Ishikawa (cell line): ENCODE measurements at regions not wholly inside any gene's neighbourhood (a gene's known extent, or its start where the extent isn't known, plus 50 kb on each side); places are given as distances from the start of the nearest gene placed in this dataset.

Source experiments
- CEBPB ChIP-seq: IDR thresholded peaks from 2 replicates; pipeline ENCODE4 v1.6.1; 2012
- CREB1 ChIP-seq: IDR thresholded peaks from 2 replicates; pipeline ENCODE4 v1.6.1; 2012; ENCODE audit warnings: low read depth
- EGR1 ChIP-seq: IDR thresholded peaks from 2 replicates; pipeline ENCODE4 v1.6.1; 2012
- EP300 ChIP-seq: IDR thresholded peaks from 2 replicates; pipeline ENCODE4 v1.6.1; 2012; ENCODE audit warnings: borderline replicate concordance
- FOXM1 ChIP-seq: IDR thresholded peaks from 2 replicates; pipeline ENCODE4 v1.6.1; 2012; ENCODE audit warnings: low read depth, borderline replicate concordance
- NFIC ChIP-seq: IDR thresholded peaks from 2 replicates; pipeline ENCODE4 v1.6.1; 2012
- RAD21 ChIP-seq: IDR thresholded peaks from 2 replicates; pipeline ENCODE4 v1.6.1; 2012; ENCODE audit warnings: low read depth
- TAF1 ChIP-seq: IDR thresholded peaks from 2 replicates; pipeline ENCODE4 v1.6.1; 2012; ENCODE audit warnings: low read depth, mild to moderate bottlenecking
- TCF12 ChIP-seq: IDR thresholded peaks from 2 replicates; pipeline ENCODE4 v1.6.1; 2012; ENCODE audit warnings: low read depth
- TEAD4 ChIP-seq: IDR thresholded peaks from 2 replicates; pipeline ENCODE4 v1.6.1; 2012
- YY1 ChIP-seq: IDR thresholded peaks from 2 replicates; pipeline ENCODE4 v1.6.1; 2012; ENCODE audit warnings: low read depth
- ZBTB7A ChIP-seq: IDR thresholded peaks from 2 replicates; pipeline ENCODE4 v1.6.1; 2012; ENCODE audit warnings: low read depth
- TF ChIP-seq, protein P1 (sequence below): IDR thresholded peaks from 2 replicates; pipeline ENCODE4 v1.6.1; 2012
- TF ChIP-seq, protein P2 (sequence below): IDR thresholded peaks from 2 replicates; pipeline ENCODE4 v1.6.1; 2012; ENCODE audit warnings: low read depth, mild to moderate bottlenecking
- TF ChIP-seq, protein P3 (sequence below): IDR thresholded peaks from 2 replicates; pipeline ENCODE4 v1.6.1; 2012

DNA sequence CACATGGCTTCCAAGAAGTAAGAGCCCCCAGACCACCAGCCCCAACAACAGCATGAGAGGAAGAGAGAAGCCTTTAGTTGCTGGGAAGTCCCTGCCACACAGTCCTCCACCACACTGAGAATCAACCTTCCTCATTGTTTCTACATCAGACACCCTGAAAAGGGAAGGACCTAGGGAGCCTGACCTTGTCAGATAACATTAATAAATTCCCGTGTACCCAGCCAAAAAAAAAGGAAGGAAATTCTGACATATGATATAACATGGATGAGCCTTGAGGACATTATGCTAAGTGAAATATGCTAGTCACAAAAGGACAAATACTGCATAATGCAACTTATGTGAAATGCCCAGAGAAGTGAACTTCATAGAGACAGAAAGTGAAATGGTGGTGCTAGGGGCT is 65.6 kb upstream of the ARHGAP29 start:
- TF ChIP-seq, protein P1, sequence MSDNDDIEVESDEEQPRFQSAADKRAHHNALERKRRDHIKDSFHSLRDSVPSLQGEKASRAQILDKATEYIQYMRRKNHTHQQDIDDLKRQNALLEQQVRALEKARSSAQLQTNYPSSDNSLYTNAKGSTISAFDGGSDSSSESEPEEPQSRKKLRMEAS, result no peak
- no peak for TF ChIP-seq CEBPB
- TF ChIP-seq, protein P2, sequence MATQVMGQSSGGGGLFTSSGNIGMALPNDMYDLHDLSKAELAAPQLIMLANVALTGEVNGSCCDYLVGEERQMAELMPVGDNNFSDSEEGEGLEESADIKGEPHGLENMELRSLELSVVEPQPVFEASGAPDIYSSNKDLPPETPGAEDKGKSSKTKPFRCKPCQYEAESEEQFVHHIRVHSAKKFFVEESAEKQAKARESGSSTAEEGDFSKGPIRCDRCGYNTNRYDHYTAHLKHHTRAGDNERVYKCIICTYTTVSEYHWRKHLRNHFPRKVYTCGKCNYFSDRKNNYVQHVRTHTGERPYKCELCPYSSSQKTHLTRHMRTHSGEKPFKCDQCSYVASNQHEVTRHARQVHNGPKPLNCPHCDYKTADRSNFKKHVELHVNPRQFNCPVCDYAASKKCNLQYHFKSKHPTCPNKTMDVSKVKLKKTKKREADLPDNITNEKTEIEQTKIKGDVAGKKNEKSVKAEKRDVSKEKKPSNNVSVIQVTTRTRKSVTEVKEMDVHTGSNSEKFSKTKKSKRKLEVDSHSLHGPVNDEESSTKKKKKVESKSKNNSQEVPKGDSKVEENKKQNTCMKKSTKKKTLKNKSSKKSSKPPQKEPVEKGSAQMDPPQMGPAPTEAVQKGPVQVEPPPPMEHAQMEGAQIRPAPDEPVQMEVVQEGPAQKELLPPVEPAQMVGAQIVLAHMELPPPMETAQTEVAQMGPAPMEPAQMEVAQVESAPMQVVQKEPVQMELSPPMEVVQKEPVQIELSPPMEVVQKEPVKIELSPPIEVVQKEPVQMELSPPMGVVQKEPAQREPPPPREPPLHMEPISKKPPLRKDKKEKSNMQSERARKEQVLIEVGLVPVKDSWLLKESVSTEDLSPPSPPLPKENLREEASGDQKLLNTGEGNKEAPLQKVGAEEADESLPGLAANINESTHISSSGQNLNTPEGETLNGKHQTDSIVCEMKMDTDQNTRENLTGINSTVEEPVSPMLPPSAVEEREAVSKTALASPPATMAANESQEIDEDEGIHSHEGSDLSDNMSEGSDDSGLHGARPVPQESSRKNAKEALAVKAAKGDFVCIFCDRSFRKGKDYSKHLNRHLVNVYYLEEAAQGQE, result no peak
- TF ChIP-seq ZBTB7A, result no peak
- no peak for TF ChIP-seq TAF1
- TF ChIP-seq CREB1, result no peak
- TF ChIP-seq EP300, result no peak
- TF ChIP-seq NFIC, result no peak
- TF ChIP-seq TCF12, result no peak
- TF ChIP-seq RAD21, result no peak
- TF ChIP-seq FOXM1, result no peak
- TF ChIP-seq YY1, result no peak
- TF ChIP-seq TEAD4, result no peak
- TF ChIP-seq EGR1, result no peak
- TF ChIP-seq, protein P3, sequence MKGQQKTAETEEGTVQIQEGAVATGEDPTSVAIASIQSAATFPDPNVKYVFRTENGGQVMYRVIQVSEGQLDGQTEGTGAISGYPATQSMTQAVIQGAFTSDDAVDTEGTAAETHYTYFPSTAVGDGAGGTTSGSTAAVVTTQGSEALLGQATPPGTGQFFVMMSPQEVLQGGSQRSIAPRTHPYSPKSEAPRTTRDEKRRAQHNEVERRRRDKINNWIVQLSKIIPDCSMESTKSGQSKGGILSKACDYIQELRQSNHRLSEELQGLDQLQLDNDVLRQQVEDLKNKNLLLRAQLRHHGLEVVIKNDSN, result no peak

DNA sequence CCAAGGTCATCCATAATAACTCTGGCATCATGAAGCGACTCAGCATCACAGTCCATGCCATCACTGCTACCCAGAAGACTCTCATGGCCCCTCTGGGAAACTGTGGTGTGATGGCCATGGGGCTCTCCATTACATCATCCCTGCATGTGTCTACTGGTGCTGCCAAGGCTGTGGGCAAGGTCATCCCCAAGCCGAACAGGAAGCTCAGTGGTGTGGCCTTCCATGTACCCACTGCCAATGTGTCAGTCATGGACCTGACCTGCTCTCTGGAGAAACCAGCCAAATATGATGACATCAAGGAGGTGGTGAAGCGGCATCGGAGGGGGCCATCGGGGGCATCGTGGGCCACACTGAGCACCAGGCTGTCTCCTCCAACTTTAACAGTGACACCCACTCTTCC is 65.1 kb upstream of the ARHGAP29 start:
- no peak for TF ChIP-seq YY1
- TF ChIP-seq CEBPB, result no peak
- TF ChIP-seq RAD21, result no peak
- TF ChIP-seq TEAD4, result no peak

DNA sequence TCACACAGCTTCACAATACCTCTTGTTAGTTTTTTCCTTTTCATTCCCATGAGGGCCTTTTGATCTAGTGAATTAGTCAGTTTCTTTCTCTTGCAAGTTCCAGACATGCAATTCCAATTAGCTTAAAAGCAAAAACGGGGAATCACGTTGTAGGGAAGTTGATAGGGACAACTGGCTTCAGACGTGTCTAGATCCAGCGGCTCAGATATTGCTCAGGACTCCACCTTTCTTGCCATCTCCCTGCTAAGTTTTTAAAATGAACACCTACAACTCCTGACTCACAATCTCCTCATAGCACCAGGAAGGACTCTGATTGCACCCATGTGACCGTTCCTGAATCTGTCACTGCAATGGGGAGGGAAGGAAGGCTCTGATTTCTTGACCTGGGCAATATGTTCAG is 63.8 kb upstream of the ARHGAP29 start:
- TF ChIP-seq NFIC (no peak), CEBPB (no peak), RAD21 (no peak), ZBTB7A (no peak), TEAD4 (no peak), EP300 (no peak), TCF12 (no peak)
- TF ChIP-seq, protein P2, result no peak

DNA sequence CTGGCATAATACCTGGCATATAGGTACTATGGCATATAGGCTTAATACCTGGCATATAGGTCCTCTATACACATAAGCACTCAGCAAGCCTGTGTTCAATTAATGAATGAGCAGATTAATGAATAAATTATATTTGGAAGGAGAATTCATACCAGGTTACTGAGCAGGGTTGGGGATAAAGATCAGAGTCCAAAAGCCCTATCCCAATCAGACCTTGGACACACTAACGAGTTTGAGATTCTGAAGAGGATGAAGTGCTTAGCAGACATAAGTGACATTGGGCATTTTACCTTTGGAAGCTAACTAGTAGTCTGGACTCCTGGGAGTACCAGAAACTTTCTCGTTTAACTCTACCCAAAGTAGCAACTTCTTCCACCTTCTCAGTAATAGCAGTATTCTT is 63.3 kb upstream of the ARHGAP29 start:
- TF ChIP-seq, protein P3, result no peak
- no peak for TF ChIP-seq ZBTB7A
- TF ChIP-seq, protein P2, result no peak
- no peak for TF ChIP-seq TEAD4
- TF ChIP-seq EP300, result no peak
- no peak for TF ChIP-seq YY1
- no peak for TF ChIP-seq EGR1
- TF ChIP-seq, protein P1, result no peak
- TF ChIP-seq NFIC, result no peak
- TF ChIP-seq TAF1, result no peak
- no peak for TF ChIP-seq FOXM1
- no peak for TF ChIP-seq TCF12
- no peak for TF ChIP-seq CEBPB
- no peak for TF ChIP-seq CREB1
- no peak for TF ChIP-seq RAD21

DNA sequence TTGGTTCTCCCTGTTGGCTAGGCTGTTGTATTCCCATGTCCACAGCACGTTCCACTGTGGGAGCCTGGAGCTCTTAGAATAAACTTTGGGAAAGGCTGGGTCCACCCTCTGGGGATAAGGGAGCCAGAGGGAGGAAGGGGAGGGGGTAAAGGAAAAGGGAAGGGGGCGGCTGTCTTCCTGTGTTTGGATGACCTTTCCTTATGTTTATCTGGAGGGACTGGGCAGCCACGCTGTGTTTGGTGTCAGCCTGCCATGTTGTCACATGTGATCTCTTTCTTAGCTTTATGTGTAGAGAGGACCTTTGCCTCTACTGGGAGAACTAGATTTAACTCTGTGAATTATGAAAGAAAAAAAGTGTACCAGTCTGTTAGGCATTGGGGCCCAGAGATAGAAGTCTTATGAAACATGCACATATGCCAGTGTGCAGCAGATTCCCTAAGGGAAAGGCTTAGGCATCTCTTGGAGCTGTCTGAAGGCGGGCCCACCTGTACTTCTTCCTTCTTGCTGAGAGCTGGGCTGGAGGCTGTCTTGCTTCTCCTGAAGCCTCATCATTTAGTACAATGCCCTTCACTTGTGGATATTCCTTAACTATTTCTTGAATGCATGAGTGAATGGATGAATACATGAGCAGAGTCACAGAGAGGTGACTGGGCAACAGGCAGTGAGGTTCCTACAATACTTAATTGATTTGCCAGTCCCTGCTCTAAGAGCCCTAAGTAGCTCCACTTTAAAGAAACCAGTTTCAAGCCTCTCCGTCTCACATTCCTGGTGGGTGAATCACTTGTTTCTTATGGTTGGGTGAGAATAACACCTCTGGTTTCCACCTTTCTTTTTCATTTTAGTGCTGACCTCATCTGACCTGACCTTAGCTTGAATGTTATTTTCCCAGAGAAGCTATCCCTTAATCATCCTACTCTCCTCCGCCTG is 62.5 kb upstream of the ARHGAP29 start:
- TF ChIP-seq, protein P2, result no peak
- TF ChIP-seq, protein P3, result no peak
- TF ChIP-seq TCF12, result peak; percentile 90
- TF ChIP-seq CREB1, result no peak
- TF ChIP-seq EGR1, result no peak
- TF ChIP-seq NFIC, result peak; percentile 80
- TF ChIP-seq TEAD4, result peak; percentile 97
- no peak for TF ChIP-seq YY1
- TF ChIP-seq FOXM1, result peak; percentile 87; the same call in 1 of the 2 replicates
- TF ChIP-seq CEBPB, result no peak
- TF ChIP-seq, protein P1, result no peak
- TF ChIP-seq TAF1, result no peak
- no peak for TF ChIP-seq ZBTB7A
- peak; percentile 93 for TF ChIP-seq EP300
- TF ChIP-seq RAD21, result peak; percentile 30
